ENCODE measurements at regions not wholly inside any gene's neighbourhood (a gene's known extent, or its start where the extent isn't known, plus 50 kb on each side); places are given as distances from the start of the nearest gene placed in this dataset.

DNA sequence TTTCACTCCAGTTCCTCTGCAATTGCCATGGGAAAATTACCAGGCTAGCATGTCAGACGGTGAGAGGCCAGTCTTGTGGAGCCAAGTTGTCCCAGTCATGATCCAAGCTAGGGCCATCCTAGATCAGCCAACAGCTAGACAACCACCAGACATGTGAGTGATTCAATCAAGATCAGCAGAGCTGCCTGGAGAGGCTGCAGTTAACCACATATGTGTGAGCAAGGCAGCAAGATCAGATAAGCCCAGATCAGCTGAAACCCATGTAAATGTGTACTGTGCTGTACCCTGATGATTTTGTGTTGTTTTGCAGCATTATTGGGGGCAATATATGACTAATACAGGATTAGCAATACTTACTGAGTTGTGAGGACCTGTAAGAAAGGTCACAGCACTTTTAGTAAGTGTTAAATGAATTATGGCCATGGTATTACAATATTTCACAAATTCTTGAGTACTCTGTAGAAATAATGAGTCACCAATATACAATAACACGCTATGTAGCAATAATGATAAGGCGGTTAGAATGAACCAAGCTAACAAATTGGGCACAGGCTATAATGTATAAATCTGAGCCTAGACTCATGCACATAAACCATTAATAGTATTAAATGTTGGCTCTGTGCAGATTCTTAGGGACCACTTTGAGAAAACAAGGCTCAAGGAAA lies 91.4 kb downstream of the SUDS3 start:
- H3K4me3 ChIP-seq (ENCODE audit: low read depth, low read length): no peak overlapping the region

GRCh38 chr12:118472940-118473339 lies 96.6 kb downstream of the SUDS3 start:
- H3K4me3 ChIP-seq (ENCODE audit: low read depth, low read length): no peak overlapping the region

DNA sequence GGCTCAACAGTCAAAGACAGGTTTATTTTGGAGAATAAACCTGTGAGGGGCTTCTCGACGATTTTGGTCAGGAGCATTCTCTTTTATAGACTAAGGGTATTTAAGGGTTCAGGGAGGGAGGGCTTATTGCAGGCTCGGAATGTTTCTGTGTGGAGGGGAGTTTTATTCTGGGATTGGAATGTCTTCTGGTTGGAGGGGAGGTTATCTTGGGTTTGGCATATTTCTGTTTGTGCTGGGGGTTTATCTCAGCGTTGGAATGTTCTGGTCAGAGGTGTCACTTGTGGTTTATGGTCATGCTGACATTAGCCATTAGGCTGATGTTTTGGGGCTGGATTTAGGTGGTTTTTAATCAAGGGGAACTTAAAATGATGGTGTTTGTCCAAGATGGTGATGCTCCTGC lies 103.9 kb downstream of the SUDS3 start:
- H3K4me3 ChIP-seq (ENCODE audit: low read depth, low read length): no peak overlapping the region

GRCh38 chr12:118488034-118488433 lies 111.7 kb downstream of the SUDS3 start:
- no peak overlapping the region for H3K4me3 ChIP-seq (ENCODE audit: low read depth, low read length)

DNA sequence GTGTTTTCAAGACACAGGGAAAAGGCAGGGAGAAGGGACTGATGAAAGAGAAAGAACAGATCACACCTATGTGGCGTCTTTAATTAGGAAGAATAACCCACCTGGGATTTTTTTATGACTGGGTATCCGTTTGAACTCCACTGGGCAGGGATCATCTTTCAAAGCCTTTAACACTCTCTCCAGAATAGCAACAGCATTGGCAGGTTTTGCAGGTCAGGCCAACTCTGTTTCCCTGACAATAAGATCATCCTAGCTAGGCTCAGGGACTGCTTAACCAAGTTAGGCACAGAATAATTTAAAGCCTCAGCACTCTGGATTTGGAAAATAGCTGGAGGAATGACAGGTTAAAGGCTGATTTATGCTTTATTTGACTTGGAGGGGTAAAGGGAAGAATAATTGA lies 117.6 kb downstream of the SUDS3 start:
- H3K4me3 ChIP-seq (ENCODE audit: low read depth, low read length): no peak overlapping the region

DNA sequence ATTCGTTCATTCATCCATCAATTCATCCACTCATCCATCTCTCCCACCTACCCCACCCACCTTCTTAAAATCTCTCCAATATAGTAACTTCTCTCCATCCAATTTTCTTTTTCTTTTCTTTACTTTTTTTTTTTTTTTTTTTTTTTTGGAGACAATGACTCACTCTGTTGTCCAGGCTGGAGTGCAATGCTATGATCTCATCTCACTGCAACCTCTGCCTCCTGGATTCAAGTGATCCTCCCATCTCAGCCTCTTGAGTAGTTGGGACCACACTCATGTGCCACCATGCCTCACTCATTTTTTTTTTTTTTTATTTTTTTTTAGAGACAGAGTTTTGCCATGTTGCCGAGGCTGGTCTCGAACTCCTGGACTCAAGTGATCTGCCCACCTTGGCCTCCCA lies 118.4 kb downstream of the SUDS3 start:
- no peak overlapping the region for H3K4me3 ChIP-seq (ENCODE audit: low read depth, low read length)

GRCh38 chr12:118495296-118495695 lies 118.9 kb downstream of the SUDS3 start:
- H3K4me3 ChIP-seq (ENCODE audit: low read depth, low read length): no peak overlapping the region

GRCh38 chr12:118498171-118498570 lies 121.8 kb downstream of the SUDS3 start:
- no peak overlapping the region for H3K4me3 ChIP-seq (ENCODE audit: low read depth, low read length)

GRCh38 chr12:118500299-118500698 lies 123.9 kb downstream of the SUDS3 start:
- no peak overlapping the region for H3K4me3 ChIP-seq (ENCODE audit: low read depth, low read length)

- no peak overlapping the region for H3K4me3 ChIP-seq (ENCODE audit: low read depth, low read length)
Observed at GRCh38 chr12:118501489-118501888, 125.1 kb downstream of the SUDS3 start.

DNA sequence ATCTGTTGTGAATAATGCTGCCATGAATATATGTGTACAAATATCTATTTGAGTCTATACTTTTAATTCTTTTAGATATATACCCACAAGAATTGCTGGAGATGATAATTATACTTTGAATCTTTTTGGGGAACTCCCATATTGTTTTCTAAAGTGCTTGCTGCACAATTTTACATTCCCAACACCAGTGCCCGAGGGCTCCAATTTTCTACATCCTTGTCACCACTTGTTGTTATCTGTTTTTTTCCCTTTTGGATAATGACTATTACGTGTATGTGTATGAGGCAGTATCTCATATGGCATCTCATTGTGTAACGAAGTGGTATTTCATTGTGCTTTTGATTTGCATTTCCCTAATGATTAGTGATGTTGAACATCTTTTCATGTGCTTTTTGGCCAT lies 127.1 kb downstream of the SUDS3 start:
- H3K4me3 ChIP-seq (ENCODE audit: low read depth, low read length): no peak overlapping the region

GRCh38 chr12:118512669-118513068 lies 136.3 kb downstream of the SUDS3 start:
- no peak overlapping the region for H3K4me3 ChIP-seq (ENCODE audit: low read depth, low read length)

GRCh38 chr12:118513611-118514010 lies 137.3 kb downstream of the SUDS3 start:
- H3K4me3 ChIP-seq (ENCODE audit: low read depth, low read length): no peak overlapping the region

GRCh38 chr12:118514297-118514696 lies 137.9 kb downstream of the SUDS3 start:
- H3K4me3 ChIP-seq (ENCODE audit: low read depth, low read length): no peak overlapping the region

DNA sequence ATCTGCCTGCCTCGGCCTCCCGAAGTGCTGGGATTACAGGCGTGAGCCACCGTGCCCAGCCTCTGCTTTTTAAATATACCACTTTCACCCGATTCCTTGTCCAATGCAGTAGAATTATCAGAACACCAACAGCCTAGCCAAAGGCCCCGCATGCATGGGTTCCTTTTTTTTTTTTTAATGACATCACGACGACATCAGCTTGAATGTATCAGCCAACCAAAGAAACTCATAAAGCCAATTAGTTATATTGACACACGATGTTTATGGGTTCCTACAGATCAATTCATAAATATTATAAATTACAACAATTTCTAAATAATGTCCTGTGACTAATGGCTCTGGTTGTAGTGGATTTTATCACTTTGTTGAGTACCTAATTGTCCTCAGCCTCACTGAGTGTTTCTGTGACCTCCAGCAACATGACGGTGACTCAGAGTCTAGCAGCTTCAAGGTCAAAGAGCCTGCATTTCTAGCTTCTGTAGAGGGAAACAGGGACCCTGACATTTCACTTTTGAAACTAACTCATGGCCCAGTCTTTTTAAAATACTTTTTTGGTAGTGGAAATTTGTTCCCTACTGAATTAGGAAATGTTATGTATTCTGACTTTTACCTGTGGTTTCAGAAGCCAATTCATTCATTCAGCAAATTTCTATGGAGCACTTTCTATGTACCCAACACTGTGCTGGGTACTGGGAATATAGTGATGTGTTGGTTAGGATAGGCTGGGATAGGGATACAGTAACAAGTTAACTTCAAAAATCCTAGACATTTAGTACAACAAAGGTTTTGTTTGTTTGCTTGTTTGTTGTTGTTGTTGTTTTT lies 144.1 kb downstream of the SUDS3 start:
- H3K4me3 ChIP-seq (ENCODE audit: low read depth, low read length): no peak overlapping the region

- H3K4me3 ChIP-seq (ENCODE audit: low read depth, low read length): no peak overlapping the region
Observed at GRCh38 chr12:118521036-118521370, 144.6 kb downstream of the SUDS3 start.

DNA sequence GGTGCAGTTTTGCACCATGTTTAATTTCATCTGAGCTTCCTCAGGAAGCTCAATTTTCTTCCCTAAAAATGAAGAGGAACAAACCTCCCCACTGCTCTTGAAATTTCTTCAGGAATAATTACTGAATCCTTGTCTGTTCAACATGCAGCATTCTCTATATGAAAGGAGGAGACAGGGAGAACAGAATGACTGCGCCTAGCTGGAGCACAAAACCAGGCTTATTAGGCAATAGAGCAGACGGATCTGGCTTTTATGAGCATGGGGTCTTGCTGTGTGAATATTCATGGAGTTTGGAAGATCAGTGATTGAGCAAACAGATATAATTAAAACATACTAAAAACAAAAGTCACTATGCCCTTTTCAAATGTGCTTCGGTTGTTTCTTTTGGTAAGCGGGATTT lies 148.1 kb downstream of the SUDS3 start:
- H3K4me3 ChIP-seq (ENCODE audit: low read depth, low read length): no peak overlapping the region

GRCh38 chr12:118525216-118525615 lies 148.9 kb downstream of the SUDS3 start:
- no peak overlapping the region for H3K4me3 ChIP-seq (ENCODE audit: low read depth, low read length)

DNA sequence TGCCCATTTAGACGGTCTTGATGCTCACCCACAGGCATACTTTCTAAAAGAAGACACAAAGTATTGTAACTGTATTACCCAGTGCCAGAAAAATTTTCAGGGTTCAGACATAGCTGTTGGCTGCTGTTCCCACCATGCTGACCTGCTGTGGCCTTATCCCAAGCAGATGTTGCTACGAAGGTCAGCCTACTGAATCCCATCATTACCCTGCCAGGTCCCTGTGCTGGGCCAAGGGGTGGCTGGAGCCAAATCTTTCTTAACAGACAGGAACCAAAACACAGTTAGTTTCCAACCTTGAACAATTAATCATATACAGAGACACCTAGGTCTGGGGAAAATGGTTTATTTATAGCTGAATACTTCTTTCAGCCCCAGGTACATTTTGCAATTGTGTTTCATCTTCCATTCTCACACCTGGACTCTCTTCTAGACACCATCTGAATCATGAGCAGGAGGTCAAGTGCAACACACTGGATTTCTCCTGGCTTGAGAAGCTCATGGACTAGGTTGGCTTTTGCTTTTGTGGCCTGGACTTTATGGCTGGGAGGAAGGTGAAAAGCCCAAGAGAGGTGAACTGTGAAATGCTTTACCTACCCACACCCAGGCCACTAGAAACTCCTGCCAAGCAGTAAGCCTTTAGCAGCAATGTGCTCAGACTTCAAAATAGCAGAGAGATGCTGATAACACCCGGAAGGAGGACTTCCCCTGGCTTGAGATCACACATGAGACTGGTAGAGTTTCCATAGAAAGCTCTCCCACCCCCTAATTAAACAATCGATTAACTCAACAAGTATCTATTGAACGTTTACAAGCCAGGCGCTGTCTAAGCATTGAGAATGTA lies 150.1 kb downstream of the SUDS3 start:
- no peak overlapping the region for H3K4me3 ChIP-seq (ENCODE audit: low read depth, low read length)

- no peak overlapping the region for H3K4me3 ChIP-seq (ENCODE audit: low read depth, low read length)
Observed at GRCh38 chr12:118527310-118527709, 151.0 kb downstream of the SUDS3 start.

DNA sequence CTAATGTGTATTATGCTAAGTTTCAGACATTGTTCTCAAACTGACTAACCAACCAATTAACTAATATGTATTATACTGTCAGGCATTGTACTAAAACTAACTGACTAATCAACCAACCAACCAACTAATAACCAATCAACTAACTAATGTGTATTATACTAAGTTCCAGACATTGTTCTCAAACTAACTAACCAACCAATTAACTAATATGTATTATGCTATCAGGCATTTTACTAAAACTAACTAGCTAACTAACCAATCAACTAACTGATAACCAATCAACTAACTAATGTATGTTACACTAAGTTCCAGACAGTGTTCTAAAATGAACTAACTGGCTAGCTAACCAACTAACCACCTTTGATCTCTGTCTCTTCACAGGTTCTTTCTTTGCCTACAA lies 152.3 kb downstream of the SUDS3 start:
- H3K4me3 ChIP-seq (ENCODE audit: low read depth, low read length): no peak overlapping the region

DNA sequence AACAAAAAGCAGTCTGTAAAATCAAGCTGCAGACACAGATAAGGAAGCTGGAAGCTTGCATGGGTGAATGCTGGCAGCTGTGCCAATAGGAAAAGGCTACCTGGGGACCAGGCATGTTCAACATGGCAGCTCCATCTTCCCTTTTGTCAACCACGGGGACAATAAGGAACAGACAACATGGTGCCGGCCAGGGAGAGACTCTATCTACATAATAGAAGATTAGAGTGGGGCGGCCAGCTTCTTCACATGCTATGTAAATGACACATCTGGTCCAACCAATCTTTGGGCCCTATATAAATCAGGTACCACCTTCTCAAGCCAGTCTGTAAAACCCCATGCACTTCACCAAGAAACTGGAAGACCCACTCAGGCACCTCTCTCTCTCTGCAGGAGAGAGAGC lies 157.6 kb downstream of the SUDS3 start:
- H3K4me3 ChIP-seq (ENCODE audit: low read depth, low read length): no peak overlapping the region
